Activated CD8-positive, alpha-beta memory T cell treated with anti-CD3 and anti-CD28 coated beads, Interleukin-2, amount 50 U/mL, for 24 hours (primary cell): ENCODE measurements at regions not wholly inside any gene's neighbourhood (a gene's known extent, or its start where the extent isn't known, plus 50 kb on each side); places are given as distances from the start of the nearest gene placed in this dataset.
"Not testable (repeated sequence)": the region's sequence is repeated elsewhere in the genome, so short reads cannot be mapped to it uniquely, and the experiment has no call there.

Experiments
- DNase-seq: peaks from one replicate; pipeline ENCODE4 v3.0.0-alpha.2; 2020; ENCODE audit errors: extremely low read depth

DNA sequence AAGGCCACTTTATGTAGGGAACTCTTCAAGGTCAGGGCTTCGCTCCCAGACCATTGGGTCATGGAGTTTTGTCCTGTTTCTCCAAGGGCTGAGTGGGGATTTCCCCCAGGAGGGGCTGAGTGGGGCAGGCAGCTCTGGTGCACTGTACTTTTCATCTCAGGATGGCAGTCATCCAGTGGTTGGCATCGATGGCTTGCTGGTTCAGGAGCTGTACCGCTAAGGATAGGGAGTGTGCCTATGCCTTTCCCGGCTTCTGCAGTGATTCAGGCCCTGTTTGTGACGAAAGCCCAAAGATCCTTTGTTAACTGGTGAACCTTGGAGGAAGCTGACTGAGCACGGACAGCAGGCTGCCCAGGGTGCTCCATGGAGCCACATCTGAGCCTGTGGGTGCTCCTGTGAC is 100.1 kb upstream of the GADD45A start:
- DNase-seq: no peak

DNA sequence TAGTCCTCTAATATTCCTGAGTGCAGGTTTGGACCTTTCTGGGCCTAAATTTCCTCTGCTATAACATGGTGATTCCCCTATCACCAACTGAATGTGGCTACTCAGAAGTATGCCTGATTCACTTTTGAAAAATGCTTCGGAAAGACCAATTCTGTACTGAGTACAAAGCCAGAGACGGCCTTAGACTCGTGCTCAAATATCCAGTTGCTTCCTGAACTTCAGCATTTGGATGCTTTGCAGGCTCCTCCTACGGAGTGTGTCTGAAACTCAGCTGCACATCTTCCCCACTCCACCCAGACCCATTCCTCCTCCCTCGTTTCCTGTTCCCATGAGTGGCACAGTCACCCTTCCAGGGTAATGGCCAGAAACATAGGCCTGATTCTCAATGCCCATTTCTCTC is 98.4 kb upstream of the GADD45A start:
- no peak for DNase-seq

DNA sequence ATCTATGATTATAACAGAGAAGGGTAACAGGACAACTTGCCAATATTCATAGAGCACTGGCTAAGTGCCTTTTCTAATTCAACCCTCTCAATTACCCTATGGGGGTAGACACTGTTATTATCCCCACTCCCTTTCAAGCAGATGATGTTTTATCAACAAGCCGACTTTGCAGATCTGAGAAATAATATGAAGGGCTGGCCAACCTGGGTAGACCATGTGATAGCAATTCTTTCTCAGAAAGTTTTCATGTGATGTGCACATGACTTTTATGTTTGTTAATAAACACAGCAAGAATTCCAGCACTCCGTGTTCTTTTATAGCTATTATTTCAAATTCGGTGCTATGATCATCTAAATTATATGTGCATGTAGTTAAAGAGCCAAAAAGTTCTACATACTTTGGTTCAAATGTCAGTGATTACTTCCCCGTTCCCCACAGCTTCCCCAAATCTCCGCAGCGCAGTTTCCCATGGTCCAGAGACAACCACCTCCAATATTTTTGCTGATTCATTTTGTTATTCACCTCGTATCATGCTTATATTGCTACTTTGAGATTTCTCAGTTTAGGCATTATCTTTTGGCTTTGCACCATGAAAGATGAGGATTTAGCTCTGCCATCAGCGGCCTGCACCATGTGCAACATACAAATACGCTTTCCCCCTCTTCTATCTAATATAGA is 96.7 kb upstream of the GADD45A start:
- DNase-seq: no peak

DNA sequence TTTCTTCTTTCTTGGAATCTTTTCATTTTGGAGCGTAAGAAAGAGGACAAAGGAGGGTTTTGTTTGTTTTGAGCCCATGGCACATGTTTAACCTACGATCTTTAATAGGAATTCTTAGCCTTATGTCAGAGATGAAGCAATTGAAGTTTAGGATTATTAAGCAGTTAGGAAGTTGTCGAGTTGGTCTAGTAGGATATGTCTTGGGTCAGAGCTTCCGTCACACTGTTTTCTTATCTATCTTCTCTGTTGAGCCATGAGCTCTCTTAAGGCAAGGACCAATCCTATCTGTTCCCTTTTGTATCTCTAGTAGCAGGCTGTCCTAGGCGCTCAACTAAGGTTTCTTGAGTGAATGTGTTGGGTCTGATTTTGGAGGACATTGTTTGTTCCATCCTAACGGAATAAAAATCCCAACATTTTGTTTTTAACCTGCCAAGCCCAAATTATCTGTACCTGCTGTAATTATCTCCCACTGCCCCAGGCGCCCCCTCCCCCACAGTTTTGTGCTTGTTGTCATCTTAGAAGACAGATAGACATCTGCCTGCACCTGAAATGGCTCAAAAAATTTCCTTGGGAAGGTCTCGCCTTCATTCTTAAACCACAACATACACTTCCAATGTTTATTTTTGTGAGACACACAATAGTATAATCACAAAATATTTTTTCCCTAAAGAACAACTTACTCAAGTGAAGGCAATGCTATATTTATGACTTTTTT is 95.3 kb upstream of the GADD45A start:
- DNase-seq: no peak

DNA sequence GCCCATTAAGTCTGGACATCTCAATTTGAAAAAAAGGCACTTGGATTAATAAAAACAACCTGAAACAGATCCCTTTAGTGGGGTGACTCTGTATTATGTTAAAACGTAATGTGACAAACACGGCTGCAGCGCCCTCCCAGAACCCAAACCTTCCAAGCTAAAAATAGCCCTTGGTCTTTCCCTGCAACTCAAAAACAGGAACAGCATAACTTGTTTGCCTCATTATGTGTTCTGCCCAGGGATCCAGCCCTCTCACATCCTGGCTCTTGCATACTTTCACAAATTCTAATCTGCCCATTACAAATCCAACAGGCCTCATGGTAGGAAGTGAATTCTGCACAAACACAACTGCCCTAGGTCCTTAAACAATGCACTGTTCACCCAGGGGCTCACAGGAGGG is 94.7 kb upstream of the GADD45A start:
- no peak for DNase-seq

DNA sequence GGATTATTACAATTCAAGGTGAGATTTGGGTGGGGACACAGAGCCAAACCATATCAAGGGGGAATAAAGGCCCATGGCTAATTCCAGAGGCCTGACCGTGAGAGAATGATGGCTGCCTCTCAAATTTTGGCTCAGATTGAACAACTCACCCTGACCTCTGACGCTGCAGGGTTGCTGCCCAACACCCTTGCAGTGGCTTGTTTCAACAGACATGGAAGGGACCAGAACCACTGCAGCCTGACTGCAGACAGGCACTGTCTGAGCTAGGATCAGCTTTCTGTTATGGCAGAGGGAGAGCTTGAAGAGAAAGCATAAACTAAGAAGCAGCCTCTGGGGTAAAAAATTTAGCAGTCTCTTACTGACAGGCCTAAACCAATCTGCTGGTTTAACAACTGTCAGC is 90.2 kb upstream of the GADD45A start:
- no peak for DNase-seq

DNA sequence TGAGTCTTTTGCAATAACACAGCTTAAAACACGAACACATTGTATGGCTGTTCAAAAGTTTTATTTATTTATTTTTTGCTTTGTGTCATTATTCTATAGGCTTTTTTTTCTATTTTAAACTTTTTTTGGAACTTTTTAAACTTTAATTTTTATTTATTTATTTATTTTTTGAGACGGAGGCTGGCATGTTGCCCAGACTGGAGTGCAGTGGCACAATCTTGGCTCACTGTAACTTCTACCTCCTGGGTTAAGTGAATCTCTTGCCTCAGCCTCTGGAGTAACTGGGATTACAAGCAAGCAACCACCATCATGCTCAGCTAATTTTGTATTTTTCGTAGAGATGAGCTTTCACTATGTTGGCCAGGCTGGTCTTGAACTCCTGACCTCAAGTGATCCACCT is 88.3 kb upstream of the GADD45A start:
- DNase-seq: no peak

DNA sequence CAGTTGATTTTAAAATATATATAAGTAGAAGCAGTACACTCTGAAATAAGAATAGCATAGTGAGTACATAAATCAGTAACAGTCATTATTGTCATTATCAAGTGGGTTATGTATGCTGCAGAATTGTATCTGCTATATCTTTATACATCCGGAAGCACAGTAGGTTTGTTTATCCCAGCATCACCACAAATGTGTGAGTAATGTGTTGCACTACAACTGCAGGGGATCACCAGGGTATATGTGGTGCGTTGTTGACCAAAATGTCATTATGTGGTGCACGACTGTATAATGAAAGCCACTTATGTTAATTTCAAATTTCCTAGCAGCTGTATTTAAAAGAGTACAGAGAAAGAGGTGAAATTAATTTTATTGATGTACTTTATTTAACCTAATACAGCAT is 87.7 kb upstream of the GADD45A start:
- DNase-seq: no peak

DNA sequence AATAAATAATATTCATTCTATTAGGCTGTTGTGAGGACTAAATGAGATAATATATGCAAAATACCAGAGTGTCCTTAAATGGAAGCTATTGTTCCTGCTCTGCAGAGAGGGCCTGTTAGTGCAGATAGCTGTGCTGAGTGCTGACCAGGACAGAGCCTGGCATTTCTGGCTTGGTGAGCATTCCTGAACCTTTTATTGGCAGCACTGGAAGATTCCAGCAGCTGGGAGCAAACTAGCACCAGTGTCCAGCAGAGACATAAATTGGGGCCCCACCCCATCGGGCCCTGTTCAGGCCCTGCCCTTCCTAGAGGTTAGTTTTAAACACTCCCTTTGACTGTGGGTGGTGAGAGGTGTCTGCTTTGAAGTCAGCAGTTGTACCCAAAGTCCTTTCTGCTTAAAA is 85.9 kb upstream of the GADD45A start:
- no peak for DNase-seq

DNA sequence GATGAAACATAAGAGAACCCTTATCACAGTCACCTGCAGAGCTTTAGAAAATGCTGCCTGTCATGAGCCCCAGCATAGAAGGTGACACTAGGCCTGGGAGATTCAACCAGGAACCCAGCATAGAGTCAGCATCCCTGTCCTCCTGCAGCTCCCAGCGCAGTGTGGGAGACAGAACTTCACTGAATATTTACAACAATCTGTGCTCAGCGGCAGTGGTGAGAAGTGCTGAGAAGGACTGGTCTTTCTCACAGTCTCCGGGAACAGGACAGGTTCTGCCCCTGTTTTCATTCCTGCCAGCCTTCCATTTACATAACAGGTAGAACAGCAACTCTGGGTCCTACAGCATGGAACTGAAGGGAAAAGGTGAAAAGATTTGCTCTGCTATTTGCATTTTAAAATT is 83.5 kb upstream of the GADD45A start:
- DNase-seq: no peak

DNA sequence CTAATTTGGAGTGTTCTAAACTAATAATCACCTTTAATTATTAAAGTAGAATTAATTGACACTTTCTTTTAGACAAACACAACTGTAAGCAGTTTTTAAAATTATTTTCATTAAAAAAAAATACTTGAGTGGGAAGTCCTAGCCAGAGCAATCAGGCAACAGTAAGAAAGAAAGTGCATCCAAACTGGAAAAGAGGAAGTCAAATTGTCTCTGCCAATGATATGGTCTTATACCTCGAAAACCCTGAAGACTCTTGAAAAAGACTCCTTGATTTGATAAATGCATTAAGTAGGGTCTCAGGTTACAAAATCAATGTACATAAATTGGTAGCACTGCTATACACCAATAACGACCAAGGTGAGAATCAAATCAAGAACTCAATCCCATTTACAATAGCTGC is 83.0 kb upstream of the GADD45A start:
- DNase-seq: no peak

DNA sequence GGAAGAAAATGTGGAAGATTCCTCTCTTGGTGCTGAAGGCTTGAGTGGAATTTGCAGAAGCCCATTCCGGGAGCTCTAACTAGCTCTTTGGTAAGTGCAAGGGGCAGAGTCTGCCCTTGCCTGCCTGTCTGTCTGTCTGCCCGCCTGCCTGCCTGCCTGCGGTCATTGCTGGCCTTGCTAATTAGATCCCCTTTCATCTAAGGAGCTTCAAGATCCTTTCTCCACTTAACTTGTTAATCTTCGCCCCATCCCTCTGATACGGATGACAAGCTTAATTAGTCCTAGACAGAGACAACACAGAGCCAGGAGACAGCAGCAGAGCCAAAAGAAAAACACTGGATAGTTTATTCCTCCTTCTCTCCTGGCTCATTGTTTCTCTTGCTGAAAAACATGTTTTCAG is 80.2 kb upstream of the GADD45A start:
- no peak for DNase-seq

DNA sequence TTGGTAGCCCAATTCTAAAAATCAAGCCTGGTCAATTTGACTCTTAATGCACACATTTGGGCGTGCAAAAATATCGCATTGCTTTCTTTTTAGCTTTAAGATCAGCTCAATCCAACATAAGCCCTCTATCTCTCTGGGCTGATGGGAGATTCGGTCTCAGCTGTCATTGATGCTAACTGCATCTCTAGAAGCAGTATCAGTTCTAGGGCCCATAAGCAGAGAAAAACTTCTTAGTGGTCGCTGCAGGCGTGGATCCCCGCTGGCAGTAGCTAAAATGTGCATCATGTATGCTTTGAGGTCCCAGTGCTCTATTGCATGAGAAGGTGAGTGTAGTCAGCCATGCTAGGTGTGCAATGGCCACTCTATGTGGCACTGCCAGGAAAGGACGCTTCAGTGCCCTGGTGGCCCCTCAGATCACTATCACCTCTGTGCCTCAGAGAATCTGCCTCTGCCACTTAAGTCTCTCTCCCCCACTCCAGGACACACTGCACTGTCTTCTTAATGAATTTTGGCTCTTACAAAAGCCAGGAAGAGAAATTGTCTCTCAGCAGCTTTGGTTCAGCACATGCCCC is 79.7 kb upstream of the GADD45A start:
- DNase-seq: no peak

DNA sequence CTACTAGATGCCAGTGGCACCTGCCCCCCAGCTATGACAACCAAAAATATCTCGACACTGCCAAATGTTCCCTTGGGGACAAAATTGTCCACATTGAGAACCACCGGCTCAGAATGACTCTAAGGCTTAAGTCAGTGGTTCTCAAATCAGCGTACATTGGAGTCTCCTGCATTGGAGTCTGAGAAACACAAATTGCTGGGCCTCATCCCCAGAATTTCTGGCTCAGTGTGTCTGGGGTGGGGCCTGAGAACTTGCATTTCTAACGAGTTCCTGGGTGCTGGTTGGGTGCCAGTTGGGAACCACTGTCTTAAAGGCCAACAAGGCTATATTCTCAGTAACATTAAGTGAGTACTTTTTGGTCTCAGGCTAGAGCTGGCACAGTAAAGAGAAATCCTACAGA is 77.7 kb upstream of the GADD45A start:
- no peak for DNase-seq

DNA sequence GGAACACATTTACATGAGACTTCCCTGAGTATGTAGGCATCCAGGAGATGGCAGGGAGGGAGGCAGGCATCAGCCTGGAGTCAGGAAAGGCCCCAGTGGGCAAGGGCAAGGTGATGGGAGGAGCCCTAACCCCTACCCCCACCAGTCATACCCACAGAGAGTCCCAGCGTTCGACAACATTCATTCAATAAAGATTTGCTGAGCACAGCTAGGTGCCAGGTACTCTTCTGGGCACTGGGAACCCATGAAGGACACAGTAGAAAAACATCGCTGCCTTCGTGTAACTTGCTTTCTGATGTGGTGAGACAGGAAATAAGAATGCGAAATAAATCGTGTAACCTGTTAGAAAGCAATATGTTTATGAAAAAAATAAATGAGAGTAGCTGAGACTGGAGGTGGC is 77.3 kb upstream of the GADD45A start:
- DNase-seq: no peak

DNA sequence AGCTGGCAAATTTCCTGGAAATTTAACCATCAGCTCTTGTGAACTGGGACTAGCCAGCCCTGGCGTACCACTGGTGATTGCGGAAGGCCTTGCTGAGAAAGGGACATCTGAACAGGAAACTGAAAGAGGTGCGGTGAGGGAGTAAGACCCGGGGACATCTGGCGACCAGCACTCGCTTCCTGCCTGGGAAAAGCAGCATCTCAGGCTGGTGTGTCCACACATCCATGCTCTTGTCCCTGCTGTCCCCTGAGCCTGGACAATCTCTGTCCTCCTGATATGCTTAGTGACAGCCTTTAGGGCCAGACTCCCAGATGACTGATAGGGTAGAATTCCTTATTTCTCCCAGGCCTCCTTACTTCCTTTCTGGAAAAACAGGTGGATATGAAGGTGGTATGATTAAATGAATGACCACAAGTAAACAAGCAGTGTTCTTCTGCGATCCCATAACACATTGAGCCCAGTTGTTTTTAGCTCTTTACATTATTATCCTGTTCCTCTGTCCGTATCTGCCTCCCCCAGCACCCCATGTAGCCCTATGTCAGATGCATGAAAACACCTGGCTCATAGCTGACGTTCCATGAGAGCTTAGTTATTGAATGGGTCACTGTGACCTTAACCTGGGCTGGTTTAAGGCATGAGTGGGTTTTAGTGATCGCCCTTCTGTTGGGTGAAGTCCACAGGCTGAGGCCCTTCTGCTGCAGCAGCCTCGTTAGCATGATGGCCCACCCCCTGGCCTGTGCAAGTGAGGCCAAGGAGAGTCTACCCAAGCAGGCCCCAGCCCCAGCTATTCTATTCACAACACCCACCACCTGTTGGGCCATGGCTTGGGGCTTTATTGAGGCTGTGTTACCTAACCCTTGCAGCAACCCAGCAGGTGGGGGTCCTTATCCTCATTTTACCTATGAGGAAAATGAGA is 76.1 kb upstream of the GADD45A start:
- DNase-seq: no peak

DNA sequence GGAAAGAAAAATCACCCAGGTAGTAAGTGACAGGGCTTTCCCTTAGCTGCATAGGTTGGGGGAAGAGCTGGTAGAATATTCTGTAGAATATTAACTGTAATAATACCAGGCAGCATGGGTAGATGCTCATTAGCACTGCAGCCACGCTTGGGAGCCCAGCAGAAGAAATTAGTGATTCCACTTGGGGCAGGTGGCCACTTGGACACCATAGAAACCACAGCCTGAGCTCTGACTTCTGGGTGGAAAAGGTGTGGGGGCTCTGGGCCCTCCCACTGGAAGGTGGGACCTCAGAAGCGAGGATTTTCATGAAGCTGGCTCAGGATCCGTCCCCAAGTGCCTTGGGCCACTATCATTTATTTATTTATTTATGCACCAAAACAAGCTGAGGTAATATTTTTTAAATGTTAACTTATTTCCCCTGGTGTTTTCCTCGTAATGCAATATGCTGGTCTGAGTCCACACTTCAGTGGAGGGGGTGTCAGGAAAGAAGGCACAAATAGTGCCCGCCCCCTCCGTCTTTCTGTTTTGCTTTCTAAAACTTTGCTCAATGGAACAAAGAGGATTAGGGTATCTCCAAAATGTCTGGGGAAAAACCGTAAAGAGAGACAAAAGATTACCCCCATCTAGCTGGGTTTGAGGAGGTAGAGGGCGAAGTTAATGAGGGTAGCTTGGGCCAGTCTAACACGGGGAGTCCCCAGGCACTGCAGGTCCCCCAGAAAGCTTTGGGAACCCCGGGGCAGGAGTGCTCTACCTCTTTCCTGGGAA is 75.2 kb upstream of the GADD45A start:
- no peak for DNase-seq

DNA sequence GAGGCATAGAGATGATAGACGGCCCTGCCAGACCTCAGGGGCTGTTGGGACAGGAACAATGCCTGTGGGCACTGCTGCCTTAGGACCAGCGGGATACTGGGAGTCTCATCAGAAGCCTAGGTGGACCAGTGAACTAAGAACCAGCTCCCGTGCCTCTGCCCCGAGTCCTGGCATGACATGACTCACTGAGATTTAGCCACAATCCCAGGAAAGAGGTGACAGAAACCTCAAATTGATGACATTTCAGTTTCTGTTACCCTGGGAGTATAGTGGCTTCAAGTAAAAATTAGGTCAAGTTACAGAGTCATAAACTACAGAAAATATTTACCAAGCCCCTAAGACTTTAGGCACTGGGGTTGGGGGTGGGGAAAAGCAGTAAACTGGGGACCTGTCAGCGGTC is 74.6 kb upstream of the GADD45A start:
- DNase-seq: no peak

DNA sequence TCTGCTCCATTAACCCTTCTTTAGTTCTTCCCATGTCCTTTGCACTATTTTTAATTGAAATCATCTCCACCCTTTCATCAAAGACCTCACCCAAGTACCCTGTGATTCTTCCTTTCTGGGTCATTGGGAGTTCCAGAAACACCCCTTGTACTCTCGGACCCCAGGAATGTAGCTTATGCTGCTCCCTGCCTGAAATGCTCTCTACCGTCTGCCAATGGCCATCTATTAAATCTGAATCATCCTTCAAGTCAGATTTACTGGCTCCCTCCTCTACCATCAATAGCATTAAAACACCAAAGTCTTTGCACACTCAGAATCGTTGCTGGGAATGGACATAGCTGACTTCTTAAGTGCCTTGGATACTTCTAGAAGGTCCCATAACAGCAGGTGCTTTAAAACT is 73.2 kb upstream of the GADD45A start:
- no peak for DNase-seq

DNA sequence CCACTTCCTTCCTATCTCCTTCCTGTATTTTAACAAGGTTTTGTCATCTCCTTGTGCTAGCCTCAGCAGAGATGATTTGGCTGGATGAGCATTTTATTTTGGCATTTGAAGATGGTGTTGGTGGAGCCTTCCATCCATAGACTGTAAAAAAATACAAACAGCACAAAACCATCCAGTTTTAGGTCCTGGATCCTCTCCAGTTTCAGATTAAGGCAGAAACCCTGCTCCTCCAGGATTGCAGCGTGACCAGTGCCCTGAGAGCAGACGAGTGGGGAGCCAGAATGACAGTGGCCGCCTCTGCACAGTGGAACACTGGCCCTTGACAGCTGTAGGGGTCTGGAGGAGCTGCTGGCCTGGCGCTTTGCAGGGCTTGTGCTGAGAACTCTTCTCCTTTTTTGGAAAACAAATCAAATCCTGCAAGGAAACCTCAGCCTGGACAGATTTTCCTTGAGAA is 72.2 kb upstream of the GADD45A start:
- DNase-seq: no peak

DNA sequence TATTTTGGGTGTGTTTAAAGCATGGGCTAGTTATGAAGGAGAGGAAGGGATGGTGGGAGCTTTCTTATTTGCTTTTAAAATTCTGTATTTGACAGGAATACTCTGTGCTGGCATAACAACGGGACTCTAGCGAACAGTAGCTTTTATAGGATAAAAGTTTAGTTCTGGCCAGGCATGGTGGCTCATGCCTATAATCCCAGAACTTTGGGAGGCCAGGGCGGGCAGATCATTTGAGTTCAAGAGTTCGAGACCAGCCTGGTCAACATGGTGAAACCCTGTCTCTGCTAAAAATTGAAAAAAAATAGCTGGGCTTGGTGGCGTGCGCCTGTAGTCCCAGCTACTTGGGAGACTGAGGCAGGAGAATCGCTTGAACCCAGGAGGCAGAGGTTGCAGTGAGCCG is 71.5 kb upstream of the GADD45A start:
- DNase-seq: not testable (repeated sequence)

DNA sequence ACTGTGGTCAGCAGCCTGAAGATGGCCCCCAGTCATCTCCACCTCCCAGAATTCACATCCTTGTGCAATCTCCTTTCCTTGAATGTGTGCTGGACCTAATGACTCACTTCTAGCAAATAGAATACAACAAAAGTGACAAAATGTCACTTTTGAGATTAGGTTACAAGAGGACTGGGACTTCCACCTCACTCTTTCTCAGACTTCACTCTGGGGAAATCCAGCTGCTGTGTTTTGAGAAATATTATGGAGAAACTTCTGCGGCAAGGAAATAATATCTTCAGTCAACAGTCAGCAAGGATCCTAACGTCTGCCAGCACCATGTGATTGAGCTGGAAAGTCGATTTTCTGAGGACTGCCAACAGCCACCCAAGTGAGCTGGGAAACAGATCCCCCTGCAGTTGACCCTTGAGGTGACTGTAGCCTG is 70.5 kb upstream of the GADD45A start:
- no peak for DNase-seq
